NB4 (cell line): ENCODE measurements at regions not wholly inside any gene's neighbourhood (a gene's known extent, or its start where the extent isn't known, plus 50 kb on each side); places are given as distances from the start of the nearest gene placed in this dataset.

Experiments used
- DNase-seq: peaks from one replicate; pipeline ENCODE4 v3.0.0; 2010; ENCODE audit warnings: low read depth
- H3K4me3 ChIP-seq: one replicate; pipeline ENCODE4 v1.5.1; 2011; ENCODE audit warnings: mild to moderate bottlenecking, low read depth, low read length, moderate library complexity
- MYC ChIP-seq: IDR thresholded peaks from 2 replicates; pipeline ENCODE4 v1.6.1; 2011; ENCODE audit warnings: low read depth, low read length
- POLR2A ChIP-seq: IDR thresholded peaks from 2 replicates; pipeline ENCODE4 v1.6.1; 2011; ENCODE audit warnings: mild to moderate bottlenecking; ENCODE audit not compliant: insufficient read length; ENCODE audit errors: extremely low read depth
- TF ChIP-seq, protein P1 (sequence below): IDR thresholded peaks from one replicate; pipeline ENCODE4 v1.5.1; 2012; ENCODE audit warnings: low read depth, low read length
- TF ChIP-seq, protein P2 (sequence below): IDR thresholded peaks from 2 replicates; pipeline ENCODE4 v1.6.1; 2011; ENCODE audit warnings: low read depth, low read length

DNA sequence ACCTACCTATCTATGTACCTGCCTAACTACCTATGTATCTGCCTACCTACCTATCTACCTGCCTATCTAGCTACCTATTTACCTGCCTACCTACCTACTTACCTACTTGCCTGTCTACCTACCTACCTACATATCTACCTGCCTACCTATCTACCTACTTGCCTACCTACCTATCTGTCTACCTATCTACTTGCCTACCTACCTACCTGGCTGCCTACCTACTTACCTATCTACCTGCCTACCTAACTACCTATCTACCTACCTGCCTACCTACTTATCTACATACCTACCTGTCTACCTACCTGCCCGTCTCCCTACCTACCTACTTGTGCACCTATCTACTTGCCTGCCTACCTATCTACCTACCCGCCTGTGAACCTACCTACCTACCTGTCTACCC lies 68.7 kb upstream of the NPTX2 start:
- H3K4me3 ChIP-seq, result no peak overlapping the region
- no peak for DNase-seq
- TF ChIP-seq, protein P1, sequence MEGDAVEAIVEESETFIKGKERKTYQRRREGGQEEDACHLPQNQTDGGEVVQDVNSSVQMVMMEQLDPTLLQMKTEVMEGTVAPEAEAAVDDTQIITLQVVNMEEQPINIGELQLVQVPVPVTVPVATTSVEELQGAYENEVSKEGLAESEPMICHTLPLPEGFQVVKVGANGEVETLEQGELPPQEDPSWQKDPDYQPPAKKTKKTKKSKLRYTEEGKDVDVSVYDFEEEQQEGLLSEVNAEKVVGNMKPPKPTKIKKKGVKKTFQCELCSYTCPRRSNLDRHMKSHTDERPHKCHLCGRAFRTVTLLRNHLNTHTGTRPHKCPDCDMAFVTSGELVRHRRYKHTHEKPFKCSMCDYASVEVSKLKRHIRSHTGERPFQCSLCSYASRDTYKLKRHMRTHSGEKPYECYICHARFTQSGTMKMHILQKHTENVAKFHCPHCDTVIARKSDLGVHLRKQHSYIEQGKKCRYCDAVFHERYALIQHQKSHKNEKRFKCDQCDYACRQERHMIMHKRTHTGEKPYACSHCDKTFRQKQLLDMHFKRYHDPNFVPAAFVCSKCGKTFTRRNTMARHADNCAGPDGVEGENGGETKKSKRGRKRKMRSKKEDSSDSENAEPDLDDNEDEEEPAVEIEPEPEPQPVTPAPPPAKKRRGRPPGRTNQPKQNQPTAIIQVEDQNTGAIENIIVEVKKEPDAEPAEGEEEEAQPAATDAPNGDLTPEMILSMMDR, result no peak
- TF ChIP-seq, protein P2, sequence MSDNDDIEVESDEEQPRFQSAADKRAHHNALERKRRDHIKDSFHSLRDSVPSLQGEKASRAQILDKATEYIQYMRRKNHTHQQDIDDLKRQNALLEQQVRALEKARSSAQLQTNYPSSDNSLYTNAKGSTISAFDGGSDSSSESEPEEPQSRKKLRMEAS, result no peak

DNA sequence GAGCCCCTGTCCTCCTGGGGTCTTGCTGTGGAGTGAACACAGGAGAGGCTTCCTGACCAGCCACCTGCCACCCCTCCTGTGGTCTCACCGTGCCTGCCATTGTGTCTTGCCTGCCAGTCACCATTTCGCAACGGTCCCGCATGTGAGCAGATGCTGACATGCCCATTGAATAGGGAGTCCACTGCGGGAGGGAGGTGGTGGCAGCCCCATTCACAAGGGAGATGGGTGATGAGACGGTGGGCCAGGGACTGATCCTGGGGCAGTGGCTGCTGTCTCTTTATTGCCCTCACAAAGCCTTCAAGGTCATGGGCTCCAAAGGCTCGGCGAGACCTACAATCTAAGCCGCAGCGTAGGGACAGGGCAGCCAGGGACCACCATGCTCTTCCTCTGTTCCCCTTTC lies 76.0 kb upstream of the NPTX2 start:
- DNase-seq, result no peak
- TF ChIP-seq, protein P2, result no peak
- TF ChIP-seq, protein P1, result no peak
- TF ChIP-seq POLR2A (no peak), MYC (no peak)
- no peak overlapping the region for H3K4me3 ChIP-seq

DNA sequence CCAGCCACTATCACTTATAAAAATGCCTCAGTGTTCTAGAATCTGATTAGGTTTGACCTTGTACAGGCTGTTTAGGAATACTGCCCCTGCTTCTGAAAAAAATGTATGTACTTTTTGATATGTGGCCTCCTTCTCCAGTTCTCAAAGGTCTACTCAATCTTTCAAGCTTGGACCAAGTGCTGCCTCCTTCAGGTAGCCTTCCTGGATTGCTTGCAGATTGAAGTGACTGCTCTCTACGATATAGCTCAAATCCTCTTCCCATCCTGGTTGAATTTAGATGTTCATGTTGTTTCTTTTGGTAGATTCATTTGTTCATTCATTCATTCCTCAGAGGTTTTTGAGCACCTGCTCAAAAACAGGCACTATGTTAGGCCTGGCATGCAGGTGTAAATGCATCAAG lies 77.2 kb upstream of the NPTX2 start:
- no peak for DNase-seq
- no peak for TF ChIP-seq MYC
- TF ChIP-seq, protein P1, result no peak
- TF ChIP-seq POLR2A, result no peak
- TF ChIP-seq, protein P2, result no peak
- no peak overlapping the region for H3K4me3 ChIP-seq

DNA sequence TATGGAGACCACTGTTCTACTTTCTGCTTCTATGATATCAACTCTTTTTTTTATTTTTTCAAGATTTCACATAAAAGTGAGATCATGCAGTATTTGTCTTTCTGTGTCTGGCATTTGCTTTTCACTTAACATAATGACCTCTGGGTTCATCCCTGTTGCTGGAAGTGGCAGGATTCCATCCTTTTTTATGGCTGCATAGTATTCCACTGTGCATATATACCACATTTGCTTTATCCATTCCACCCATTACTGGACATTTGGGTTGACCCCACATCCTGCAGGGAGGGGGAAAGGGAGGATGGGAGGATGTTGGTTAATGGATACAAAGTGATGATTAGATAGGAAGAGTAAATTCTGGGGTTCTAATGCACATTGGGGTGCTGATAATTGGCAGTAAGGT lies 80.3 kb upstream of the NPTX2 start:
- no peak overlapping the region for H3K4me3 ChIP-seq
- TF ChIP-seq, protein P1, result no peak
- TF ChIP-seq POLR2A (no peak), MYC (no peak)
- TF ChIP-seq, protein P2, result no peak
- no peak for DNase-seq

DNA sequence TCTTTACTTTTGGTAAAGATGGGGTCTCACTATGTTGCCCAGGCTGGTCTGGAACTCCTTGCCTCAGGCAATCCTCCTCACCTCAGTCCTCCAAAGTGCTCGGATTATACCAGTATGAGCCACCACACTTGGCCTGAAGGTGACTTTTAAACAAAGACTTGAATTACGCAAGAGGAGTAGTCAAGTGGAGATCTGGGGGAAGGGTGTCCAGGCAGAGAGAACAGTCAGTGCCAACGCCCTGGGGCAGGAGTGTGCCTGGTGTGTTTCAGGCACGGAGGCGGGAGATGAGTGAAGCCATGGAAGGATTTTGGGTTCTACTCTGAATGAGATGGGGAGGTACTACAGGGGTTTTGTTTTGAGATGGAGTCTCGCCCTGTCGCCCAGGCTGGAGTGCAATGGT lies 82.6 kb upstream of the NPTX2 start:
- no peak overlapping the region for H3K4me3 ChIP-seq
- TF ChIP-seq MYC (no peak), POLR2A (no peak)
- TF ChIP-seq, protein P2, result no peak
- TF ChIP-seq, protein P1, result no peak
- DNase-seq, result no peak

DNA sequence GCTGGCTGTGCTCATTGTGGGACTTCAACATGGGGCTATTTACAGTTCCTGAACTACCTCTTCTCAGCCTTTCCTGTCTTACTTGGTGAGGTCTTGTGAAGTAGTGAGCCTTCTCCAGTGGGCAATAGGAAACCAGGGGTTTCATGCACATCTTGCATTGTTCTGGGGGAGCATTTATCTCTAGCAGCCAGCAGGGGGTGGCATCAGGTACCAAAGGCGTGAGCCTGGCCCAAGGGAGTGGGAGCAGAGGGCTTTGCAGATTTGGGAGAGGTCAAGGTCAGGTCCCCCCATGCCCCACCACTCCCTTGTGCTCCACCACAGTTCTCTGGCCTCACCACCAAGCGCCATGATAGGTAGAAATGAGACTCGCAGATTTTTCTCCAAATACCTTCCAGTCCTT lies 85.4 kb upstream of the NPTX2 start:
- peak; percentile 15 for DNase-seq
- no peak overlapping the region for H3K4me3 ChIP-seq
- no peak for TF ChIP-seq MYC
- TF ChIP-seq, protein P2, result no peak
- TF ChIP-seq, protein P1, result no peak
- no peak for TF ChIP-seq POLR2A
